Coronary artery (tissue), 2 donors: ENCODE measurements at regions not wholly inside any gene's neighbourhood (a gene's known extent, or its start where the extent isn't known, plus 50 kb on each side); places are given as distances from the start of the nearest gene placed in this dataset.
"Not testable (repeated sequence)": the region's sequence is repeated elsewhere in the genome, so short reads cannot be mapped to it uniquely, and the experiment has no call there.

Experiments used
- DNase-seq: peaks from one replicate; pipeline ENCODE4 v3.0.0-alpha.2; 2017; ENCODE audit warnings: low spot score
- H3K27ac ChIP-seq, 2 donors: fragments of 200-600 bp; sonication (generic); one replicate each; pipeline ENCODE4 v1.5.1; 2016 to 2019
- H3K4me3 ChIP-seq: fragments of 200-600 bp; sonication (generic); 2 replicates; pipeline ENCODE4 v1.5.1; 2016; ENCODE audit warnings: mild to moderate bottlenecking, moderate library complexity
- TF ChIP-seq, protein P1 (sequence below): fragments of 200-600 bp; sonication (generic); IDR thresholded peaks from one replicate; pipeline ENCODE4 v1.5.1; 2019; ENCODE audit warnings: antibody characterized with exemption

- Histone ChIP-seq H3K4me3 (no peak overlapping the region), H3K27ac (no peak overlapping the region)
- DNase-seq: no peak
- TF ChIP-seq, protein P1, sequence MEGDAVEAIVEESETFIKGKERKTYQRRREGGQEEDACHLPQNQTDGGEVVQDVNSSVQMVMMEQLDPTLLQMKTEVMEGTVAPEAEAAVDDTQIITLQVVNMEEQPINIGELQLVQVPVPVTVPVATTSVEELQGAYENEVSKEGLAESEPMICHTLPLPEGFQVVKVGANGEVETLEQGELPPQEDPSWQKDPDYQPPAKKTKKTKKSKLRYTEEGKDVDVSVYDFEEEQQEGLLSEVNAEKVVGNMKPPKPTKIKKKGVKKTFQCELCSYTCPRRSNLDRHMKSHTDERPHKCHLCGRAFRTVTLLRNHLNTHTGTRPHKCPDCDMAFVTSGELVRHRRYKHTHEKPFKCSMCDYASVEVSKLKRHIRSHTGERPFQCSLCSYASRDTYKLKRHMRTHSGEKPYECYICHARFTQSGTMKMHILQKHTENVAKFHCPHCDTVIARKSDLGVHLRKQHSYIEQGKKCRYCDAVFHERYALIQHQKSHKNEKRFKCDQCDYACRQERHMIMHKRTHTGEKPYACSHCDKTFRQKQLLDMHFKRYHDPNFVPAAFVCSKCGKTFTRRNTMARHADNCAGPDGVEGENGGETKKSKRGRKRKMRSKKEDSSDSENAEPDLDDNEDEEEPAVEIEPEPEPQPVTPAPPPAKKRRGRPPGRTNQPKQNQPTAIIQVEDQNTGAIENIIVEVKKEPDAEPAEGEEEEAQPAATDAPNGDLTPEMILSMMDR: no peak
Observed at GRCh38 chr6:135731116-135731515, 120.4 kb upstream of the PDE7B start.

- not testable (repeated sequence) for DNase-seq, H3K27ac ChIP-seq, H3K4me3 ChIP-seq
Observed at GRCh38 chr6:135736351-135736750, 115.2 kb upstream of the PDE7B start.

GRCh38 chr6:135738636-135739035 lies 112.9 kb upstream of the PDE7B start:
- TF ChIP-seq, protein P1: no peak
- Histone ChIP-seq H3K27ac (no peak overlapping the region), H3K4me3 (no peak overlapping the region)
- no peak for DNase-seq

DNA sequence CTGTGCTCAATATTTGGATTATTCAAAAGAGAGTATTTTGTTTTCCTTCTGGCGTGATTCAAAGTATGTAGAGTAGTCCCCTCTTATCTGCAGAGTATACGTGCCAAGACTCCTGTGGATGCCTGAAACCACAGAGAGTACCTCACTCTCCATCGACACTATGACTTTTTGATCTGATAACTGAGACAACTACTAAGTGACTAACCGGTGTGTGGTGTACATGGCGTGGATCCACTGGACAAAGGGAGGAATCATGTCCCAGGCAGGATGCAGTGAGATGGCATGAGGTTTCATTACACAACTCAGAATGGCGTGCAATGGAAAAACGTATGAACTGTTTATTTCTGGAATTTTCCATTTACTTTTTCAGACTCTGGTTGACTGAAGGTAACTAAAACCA lies 112.2 kb upstream of the PDE7B start:
- Histone ChIP-seq H3K27ac (no peak overlapping the region), H3K4me3 (no peak overlapping the region)
- TF ChIP-seq, protein P1: no peak
- no peak for DNase-seq

DNA sequence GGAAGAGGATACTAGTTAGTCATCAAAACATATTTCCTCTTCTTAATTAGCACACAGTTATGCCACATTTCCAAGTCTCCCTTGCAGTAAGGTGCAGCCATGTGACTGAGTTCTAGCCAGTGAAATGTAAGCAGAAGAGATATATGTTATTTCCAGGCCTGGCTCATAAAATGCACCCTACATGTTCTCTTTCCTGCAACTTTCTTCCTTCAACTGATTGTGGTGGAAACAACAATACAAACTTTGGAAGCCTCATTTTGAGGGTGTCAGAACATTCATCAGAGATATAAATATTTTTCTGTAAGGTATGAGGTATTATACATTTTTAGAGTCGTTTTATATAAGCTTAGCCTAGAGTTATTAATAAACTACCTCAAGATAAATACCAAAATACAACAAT lies 110.9 kb upstream of the PDE7B start:
- no peak overlapping the region for H3K27ac ChIP-seq
- no peak overlapping the region for H3K4me3 ChIP-seq
- TF ChIP-seq, protein P1: no peak
- no peak for DNase-seq

GRCh38 chr6:135743476-135743875 lies 108.0 kb upstream of the PDE7B start:
- TF ChIP-seq, protein P1: no peak
- H3K27ac ChIP-seq: no peak overlapping the region
- no peak overlapping the region for H3K4me3 ChIP-seq
- DNase-seq: no peak

GRCh38 chr6:135748189-135748588 lies 103.3 kb upstream of the PDE7B start:
- DNase-seq: no peak
- Histone ChIP-seq H3K27ac (no peak overlapping the region), H3K4me3 (no peak overlapping the region)
- TF ChIP-seq, protein P1: no peak

- no peak for DNase-seq
- H3K4me3 ChIP-seq: no peak overlapping the region
Observed at GRCh38 chr6:135750081-135750480, 101.4 kb upstream of the PDE7B start.

More at GRCh38 chr6:135750081-135750480, 101.4 kb upstream of the PDE7B start:
- TF ChIP-seq, protein P1: no peak
- H3K27ac ChIP-seq: no peak overlapping the region
